SK-N-SH treated with all-trans-retinoic acid at 6 μM for 48 hours (cell line): ENCODE measurements at regions not wholly inside any gene's neighbourhood (a gene's known extent, or its start where the extent isn't known, plus 50 kb on each side); places are given as distances from the start of the nearest gene placed in this dataset.

Experiments
- ATAC-seq: fragments of 200-7000 bp; cut with Tn5 transposase; 3 replicates; pipeline ENCODE4 v1.9.1; 2020; ENCODE audit warnings: mild to moderate bottlenecking, moderate library complexity
- ARNTL ChIP-seq: fragments of 450-650 bp; formaldehyde crosslinking; IDR thresholded peaks from 2 replicates; pipeline ENCODE4 v1.5.0; 2020; ENCODE audit warnings: low read depth, mild to moderate bottlenecking, moderate library complexity, borderline replicate concordance
- BACH2 ChIP-seq: fragments of 250-450 bp; sonication (Bioruptor Pico); IDR thresholded peaks from 2 replicates; pipeline ENCODE4 v1.9.0; 2021; ENCODE audit warnings: mild to moderate bottlenecking, borderline replicate concordance
- CSDC2 ChIP-seq: fragments of 250-450 bp; sonication (Bioruptor Pico); IDR thresholded peaks from 2 replicates; pipeline ENCODE4 v1.5.0; 2020; ENCODE audit warnings: mild to moderate bottlenecking, moderate library complexity
- CSRNP3 ChIP-seq: fragments of 250-450 bp; sonication (Bioruptor Pico); IDR thresholded peaks from 2 replicates; pipeline ENCODE4 v1.5.1; 2021; ENCODE audit warnings: mild to moderate bottlenecking, moderate library complexity
- ESRRG ChIP-seq: fragments of 250-450 bp; sonication (Bioruptor Pico); IDR thresholded peaks from 2 replicates; pipeline ENCODE4 v1.6.1; 2021; ENCODE audit warnings: mild to moderate bottlenecking
- GLIS3 ChIP-seq: fragments of 250-450 bp; sonication (Bioruptor Pico); IDR thresholded peaks from 2 replicates; pipeline ENCODE4 v1.5.0; 2020; ENCODE audit warnings: mild to moderate bottlenecking, moderate library complexity
- OSR1 ChIP-seq: fragments of 250-450 bp; sonication (Bioruptor Pico); IDR thresholded peaks from 2 replicates; pipeline ENCODE4 v1.8.0; 2022; ENCODE audit warnings: moderate library complexity, mild to moderate bottlenecking, inconsistent platforms
- PATZ1 ChIP-seq: fragments of 250-450 bp; sonication (Bioruptor Pico); IDR thresholded peaks from 2 replicates; pipeline ENCODE4 v1.8.0; 2020; ENCODE audit warnings: mild to moderate bottlenecking, moderate library complexity, borderline replicate concordance
- PPARA ChIP-seq: fragments of 250-450 bp; sonication (Bioruptor Pico); IDR thresholded peaks from 2 replicates; pipeline ENCODE4 v1.5.0; 2020; ENCODE audit warnings: mild to moderate bottlenecking, borderline replicate concordance
- RARB ChIP-seq: fragments of 250-450 bp; sonication (Bioruptor Pico); IDR thresholded peaks from 2 replicates; pipeline ENCODE4 v1.8.0; 2021; ENCODE audit warnings: mild to moderate bottlenecking, moderate library complexity
- SNAI2 ChIP-seq: fragments of 250-450 bp; sonication (Bioruptor Pico); IDR thresholded peaks from 2 replicates; pipeline ENCODE4 v1.5.0; 2020; ENCODE audit warnings: mild to moderate bottlenecking, moderate library complexity
- TCF4 ChIP-seq: fragments of 250-450 bp; sonication (Bioruptor Pico); IDR thresholded peaks from 2 replicates; pipeline ENCODE4 v1.8.0; 2021; ENCODE audit warnings: mild to moderate bottlenecking, moderate library complexity, borderline replicate concordance
- TOX ChIP-seq: fragments of 250-450 bp; sonication (Bioruptor Pico); IDR thresholded peaks from 2 replicates; pipeline ENCODE4 v1.8.0; 2021; ENCODE audit warnings: mild to moderate bottlenecking, moderate library complexity, borderline replicate concordance
- ZC3H10 ChIP-seq: fragments of 250-450 bp; sonication (Bioruptor Pico); IDR thresholded peaks from 2 replicates; pipeline ENCODE4 v1.5.1; 2021; ENCODE audit warnings: mild to moderate bottlenecking, moderate library complexity
- ZFP3 ChIP-seq: fragments of 250-450 bp; sonication (Bioruptor Pico); IDR thresholded peaks from 2 replicates; pipeline ENCODE4 v1.5.0; 2020; ENCODE audit warnings: mild to moderate bottlenecking, moderate library complexity
- ZFP30 ChIP-seq: fragments of 450-650 bp; formaldehyde crosslinking; IDR thresholded peaks from 2 replicates; pipeline ENCODE4 v1.5.0; 2022; ENCODE audit warnings: mild to moderate bottlenecking, moderate library complexity
- ZNF565 ChIP-seq: fragments of 450-650 bp; formaldehyde crosslinking; conservative IDR thresholded peaks from 2 replicates; pipeline ENCODE4 v1.5.0; 2020; ENCODE audit warnings: low read depth, mild to moderate bottlenecking, moderate library complexity
- ZNF70 ChIP-seq: fragments of 450-650 bp; formaldehyde crosslinking; IDR thresholded peaks from 2 replicates; pipeline ENCODE4 v1.5.0; 2020; ENCODE audit warnings: mild to moderate bottlenecking, moderate library complexity
- ZNF8 ChIP-seq: fragments of 450-650 bp; formaldehyde crosslinking; IDR thresholded peaks from 2 replicates; pipeline ENCODE4 v1.5.0; 2020; ENCODE audit warnings: mild to moderate bottlenecking, moderate library complexity
- TF ChIP-seq, protein P1 (sequence below): fragments of 250-450 bp; sonication (Bioruptor Pico); IDR thresholded peaks from 2 replicates; pipeline ENCODE4 v1.8.0; 2021; ENCODE audit warnings: low read depth, mild to moderate bottlenecking, moderate library complexity, borderline replicate concordance
- TF ChIP-seq, protein P2 (sequence below): fragments of 250-450 bp; sonication (Bioruptor Pico); IDR thresholded peaks from 2 replicates; pipeline ENCODE4 v1.5.0; 2020; ENCODE audit warnings: mild to moderate bottlenecking, moderate library complexity
- TF ChIP-seq, protein P3 (sequence below): fragments of 250-450 bp; sonication (Bioruptor Pico); IDR thresholded peaks from 2 replicates; pipeline ENCODE4 v1.5.1; 2020; ENCODE audit warnings: low read depth, mild to moderate bottlenecking, moderate library complexity

- no peak for ATAC-seq
- TF ChIP-seq ESRRG (CRISPR knock-in tag): no peak
- TF ChIP-seq RARB: no peak
- no peak for TF ChIP-seq CSDC2 (CRISPR knock-in tag)
- TF ChIP-seq ZC3H10 (CRISPR knock-in tag): no peak
- no peak for TF ChIP-seq GLIS3
- no peak for TF ChIP-seq ZNF70 (CRISPR knock-in tag)
- no peak for TF ChIP-seq OSR1 (CRISPR knock-in tag)
- TF ChIP-seq BACH2 (CRISPR knock-in tag): no peak
- no peak for TF ChIP-seq ZFP30 (CRISPR knock-in tag)
- TF ChIP-seq ZNF565 (CRISPR knock-in tag): no peak
- TF ChIP-seq ZFP3 (CRISPR knock-in tag): no peak
- TF ChIP-seq ARNTL (CRISPR knock-in tag): no peak
- no peak for TF ChIP-seq ZNF8
- TF ChIP-seq PPARA: no peak
- TF ChIP-seq, all 23 proteins: peak for 0
Observed at GRCh38 chr3:113057117-113057516, 66.3 kb downstream of the GTPBP8 start.

DNA sequence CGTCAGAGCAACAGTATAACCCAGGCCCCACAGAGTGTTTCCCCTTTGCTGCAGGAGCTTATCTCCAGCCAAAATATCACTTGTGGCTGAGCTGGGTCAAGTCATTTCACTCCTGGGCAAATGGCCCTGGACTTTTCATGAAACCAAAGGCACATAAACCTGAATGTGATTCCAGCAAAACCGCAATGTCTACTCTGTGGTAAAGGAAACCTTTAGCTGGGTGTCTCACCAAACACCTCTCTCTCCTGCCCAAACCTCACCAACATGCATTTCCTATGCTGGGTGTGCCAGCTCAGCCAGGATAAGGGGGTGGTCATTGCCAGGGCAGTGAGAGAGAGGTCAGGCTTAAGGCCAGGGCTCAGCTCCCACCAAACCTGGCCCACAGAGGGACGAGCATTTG, 67.4 kb downstream of the GTPBP8 start:
- TF ChIP-seq ZNF70 (CRISPR knock-in tag) (no peak), SNAI2 (CRISPR knock-in tag) (no peak), BACH2 (CRISPR knock-in tag) (no peak), TCF4 (CRISPR knock-in tag) (no peak), ZNF565 (CRISPR knock-in tag) (no peak), CSDC2 (CRISPR knock-in tag) (no peak), ESRRG (CRISPR knock-in tag) (no peak)
- TF ChIP-seq, protein P1, sequence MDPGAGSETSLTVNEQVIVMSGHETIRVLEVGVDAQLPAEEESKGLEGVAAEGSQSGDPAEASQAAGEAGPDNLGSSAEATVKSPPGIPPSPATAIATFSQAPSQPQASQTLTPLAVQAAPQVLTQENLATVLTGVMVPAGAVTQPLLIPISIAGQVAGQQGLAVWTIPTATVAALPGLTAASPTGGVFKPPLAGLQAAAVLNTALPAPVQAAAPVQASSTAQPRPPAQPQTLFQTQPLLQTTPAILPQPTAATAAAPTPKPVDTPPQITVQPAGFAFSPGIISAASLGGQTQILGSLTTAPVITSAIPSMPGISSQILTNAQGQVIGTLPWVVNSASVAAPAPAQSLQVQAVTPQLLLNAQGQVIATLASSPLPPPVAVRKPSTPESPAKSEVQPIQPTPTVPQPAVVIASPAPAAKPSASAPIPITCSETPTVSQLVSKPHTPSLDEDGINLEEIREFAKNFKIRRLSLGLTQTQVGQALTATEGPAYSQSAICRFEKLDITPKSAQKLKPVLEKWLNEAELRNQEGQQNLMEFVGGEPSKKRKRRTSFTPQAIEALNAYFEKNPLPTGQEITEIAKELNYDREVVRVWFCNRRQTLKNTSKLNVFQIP (CRISPR knock-in tag): no peak
- TF ChIP-seq, protein P2, sequence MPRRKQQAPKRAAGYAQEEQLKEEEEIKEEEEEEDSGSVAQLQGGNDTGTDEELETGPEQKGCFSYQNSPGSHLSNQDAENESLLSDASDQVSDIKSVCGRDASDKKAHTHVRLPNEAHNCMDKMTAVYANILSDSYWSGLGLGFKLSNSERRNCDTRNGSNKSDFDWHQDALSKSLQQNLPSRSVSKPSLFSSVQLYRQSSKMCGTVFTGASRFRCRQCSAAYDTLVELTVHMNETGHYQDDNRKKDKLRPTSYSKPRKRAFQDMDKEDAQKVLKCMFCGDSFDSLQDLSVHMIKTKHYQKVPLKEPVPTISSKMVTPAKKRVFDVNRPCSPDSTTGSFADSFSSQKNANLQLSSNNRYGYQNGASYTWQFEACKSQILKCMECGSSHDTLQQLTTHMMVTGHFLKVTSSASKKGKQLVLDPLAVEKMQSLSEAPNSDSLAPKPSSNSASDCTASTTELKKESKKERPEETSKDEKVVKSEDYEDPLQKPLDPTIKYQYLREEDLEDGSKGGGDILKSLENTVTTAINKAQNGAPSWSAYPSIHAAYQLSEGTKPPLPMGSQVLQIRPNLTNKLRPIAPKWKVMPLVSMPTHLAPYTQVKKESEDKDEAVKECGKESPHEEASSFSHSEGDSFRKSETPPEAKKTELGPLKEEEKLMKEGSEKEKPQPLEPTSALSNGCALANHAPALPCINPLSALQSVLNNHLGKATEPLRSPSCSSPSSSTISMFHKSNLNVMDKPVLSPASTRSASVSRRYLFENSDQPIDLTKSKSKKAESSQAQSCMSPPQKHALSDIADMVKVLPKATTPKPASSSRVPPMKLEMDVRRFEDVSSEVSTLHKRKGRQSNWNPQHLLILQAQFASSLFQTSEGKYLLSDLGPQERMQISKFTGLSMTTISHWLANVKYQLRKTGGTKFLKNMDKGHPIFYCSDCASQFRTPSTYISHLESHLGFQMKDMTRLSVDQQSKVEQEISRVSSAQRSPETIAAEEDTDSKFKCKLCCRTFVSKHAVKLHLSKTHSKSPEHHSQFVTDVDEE: no peak
- TF ChIP-seq, protein P3, sequence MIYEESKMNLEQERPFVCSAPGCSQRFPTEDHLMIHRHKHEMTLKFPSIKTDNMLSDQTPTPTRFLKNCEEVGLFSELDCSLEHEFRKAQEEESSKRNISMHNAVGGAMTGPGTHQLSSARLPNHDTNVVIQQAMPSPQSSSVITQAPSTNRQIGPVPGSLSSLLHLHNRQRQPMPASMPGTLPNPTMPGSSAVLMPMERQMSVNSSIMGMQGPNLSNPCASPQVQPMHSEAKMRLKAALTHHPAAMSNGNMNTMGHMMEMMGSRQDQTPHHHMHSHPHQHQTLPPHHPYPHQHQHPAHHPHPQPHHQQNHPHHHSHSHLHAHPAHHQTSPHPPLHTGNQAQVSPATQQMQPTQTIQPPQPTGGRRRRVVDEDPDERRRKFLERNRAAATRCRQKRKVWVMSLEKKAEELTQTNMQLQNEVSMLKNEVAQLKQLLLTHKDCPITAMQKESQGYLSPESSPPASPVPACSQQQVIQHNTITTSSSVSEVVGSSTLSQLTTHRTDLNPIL (CRISPR knock-in tag): no peak
- ATAC-seq: no peak

DNA sequence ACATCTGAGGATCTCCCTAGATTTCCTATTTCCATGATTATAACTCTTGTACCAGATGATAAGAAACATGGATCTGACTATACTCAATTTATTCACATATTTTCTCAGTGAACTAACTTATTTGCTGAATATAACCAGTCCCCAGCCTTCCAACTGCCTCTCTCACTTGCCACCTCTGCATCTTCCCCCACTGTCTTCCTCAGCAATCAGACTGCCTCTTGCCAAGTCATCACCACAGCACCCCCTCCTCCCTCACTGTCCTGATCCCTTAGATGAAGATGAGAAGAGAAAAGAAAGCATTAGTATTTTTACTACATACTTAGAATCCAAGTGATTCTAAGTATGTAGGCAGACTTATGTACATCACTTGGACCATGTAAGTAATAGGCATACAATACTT, 71.9 kb downstream of the GTPBP8 start:
- no peak for ATAC-seq
- no peak for TF ChIP-seq BACH2 (CRISPR knock-in tag)
- TF ChIP-seq OSR1 (CRISPR knock-in tag): no peak
- TF ChIP-seq PATZ1: no peak
- TF ChIP-seq, protein P1 (CRISPR knock-in tag): no peak
- no peak for TF ChIP-seq CSDC2 (CRISPR knock-in tag)
- TF ChIP-seq ESRRG (CRISPR knock-in tag): no peak
- no peak for TF ChIP-seq ZNF565 (CRISPR knock-in tag)
- no peak for TF ChIP-seq TOX (CRISPR knock-in tag)
- no peak for TF ChIP-seq SNAI2 (CRISPR knock-in tag)
- TF ChIP-seq ARNTL (CRISPR knock-in tag): no peak
- no peak for TF ChIP-seq ZNF70 (CRISPR knock-in tag)
- TF ChIP-seq, protein P2: no peak
- no peak for TF ChIP-seq CSRNP3 (CRISPR knock-in tag)
- no peak for TF ChIP-seq RARB
- no peak for TF ChIP-seq GLIS3
- TF ChIP-seq ZC3H10 (CRISPR knock-in tag): no peak
- TF ChIP-seq, all 23 proteins: peak for 0
